GM12878 (cell line): ENCODE measurements at regions not wholly inside any gene's neighbourhood (a gene's known extent, or its start where the extent isn't known, plus 50 kb on each side); places are given as distances from the start of the nearest gene placed in this dataset.

Experiments
- ATAC-seq: fragments of 200-7000 bp; cut with Tn5 transposase; 3 replicates; pipeline ENCODE4 v1.9.1; 2020; ENCODE audit warnings: mild to moderate bottlenecking, moderate library complexity
- BruUV-seq: library from RNA; stranded (reverse); fragments of 400-500 nt; replicated peaks from 2 replicates; lab custom pipeline; 2021; lab: Mats Ljungman, UMichigan
- CTCF ChIA-PET: fragments of 300-600 bp; sonication (Branson Sonifier 250); formaldehyde crosslinking; extraction: SDS; loops from one replicate; lab custom pipeline; 2021; ENCODE audit warnings: inconsistent platforms; lab: Yijun Ruan, JAX
- POLR2A ChIA-PET: fragments of 350-600 bp; formaldehyde crosslinking; extraction: SDS; loops from one replicate; lab custom pipeline; 2021; ENCODE audit warnings: inconsistent platforms; lab: Charles Lee
- RAD21 ChIA-PET: fragments of 300-600 bp; sonication (Branson Sonifier 250); formaldehyde crosslinking; loops from one replicate; lab custom pipeline; 2023; ENCODE audit warnings: antibody characterized with exemption; ENCODE audit not compliant: unreplicated experiment; lab: Charles Lee
- SMC1A ChIA-PET: fragments of 300-600 bp; sonication (Branson Sonifier 250); formaldehyde crosslinking; loops from one replicate; lab custom pipeline; 2023; ENCODE audit not compliant: unreplicated experiment, uncharacterized antibody; lab: Charles Lee
- DNase-seq: peaks from one replicate; pipeline ENCODE4 v3.0.0-alpha.2; 2011; ENCODE audit warnings: low read depth, low spot score
- FAIRE-seq: peaks from 3 replicates; lab custom pipeline; 2011; peaks lifted over from hg19 to GRCh38; lab: Jason Lieb, UNC
- H2AFZ ChIP-seq: 2 replicates; pipeline ENCODE4 v1.6.0; 2011; ENCODE audit warnings: low read depth, low read length, control low read depth; ENCODE audit not compliant: control insufficient read depth
- H3K27ac ChIP-seq: 2 replicates; pipeline ENCODE4 v1.5.1; 2011; ENCODE audit warnings: control low read depth; ENCODE audit not compliant: control insufficient read depth, insufficient read depth
- H3K27me3 ChIP-seq, 2 experiments: replicated peaks in 1 of 2; 2 replicates each; pipeline versions ENCODE4 v1.6.0 to v1.6.1; 2011; ENCODE audit warnings: low read length in 1 of 2; ENCODE audit not compliant: control insufficient read depth in 2 of 2, insufficient read depth in 2 of 2
- H3K36me3 ChIP-seq, 2 experiments: 2 replicates each; pipeline ENCODE4 v1.5.1; 2011; ENCODE audit warnings: low read length in 1 of 2; ENCODE audit not compliant: control insufficient read depth in 2 of 2, insufficient read depth in 2 of 2
- H3K4me1 ChIP-seq: 2 replicates; pipeline ENCODE4 v1.6.1; 2011; ENCODE audit warnings: mild to moderate bottlenecking, low read length, moderate library complexity, mixed read lengths; ENCODE audit not compliant: control insufficient read depth, insufficient read depth
- H3K4me2 ChIP-seq: 2 replicates; pipeline ENCODE4 v1.6.0; 2011; ENCODE audit warnings: control low read depth; ENCODE audit not compliant: control insufficient read depth, insufficient read depth
- H3K4me3 ChIP-seq: fragments of 200-600 bp; sonication (generic); 2 replicates; pipeline ENCODE4 v1.5.1; 2016
- H3K79me2 ChIP-seq: 2 replicates; pipeline ENCODE4 v1.6.0; 2011; ENCODE audit warnings: low read length; ENCODE audit not compliant: control insufficient read depth, insufficient read depth
- H3K9ac ChIP-seq: 2 replicates; pipeline ENCODE4 v1.8.0; 2011; ENCODE audit warnings: low read length, control low read depth, mixed read lengths; ENCODE audit not compliant: control insufficient read depth, insufficient read depth
- H3K9me3 ChIP-seq: replicated peaks from 3 replicates; pipeline ENCODE4 v1.5.1; 2011; ENCODE audit warnings: mild to moderate bottlenecking, low read length; ENCODE audit not compliant: control insufficient read depth, insufficient read depth
- H4K20me1 ChIP-seq: 2 replicates; pipeline ENCODE4 v1.6.0; 2011; ENCODE audit not compliant: control insufficient read depth, insufficient read depth
- CHD2 ChIP-seq: IDR thresholded peaks from 2 replicates; pipeline ENCODE4 v1.6.1; 2011; ENCODE audit warnings: low read depth, low read length, improper control_type of control experiment, borderline replicate concordance
- E4F1 ChIP-seq: fragments of 450-650 bp; IDR thresholded peaks from 2 replicates; pipeline ENCODE4 v1.6.1; 2018; ENCODE audit warnings: borderline replicate concordance, mild to moderate bottlenecking; ENCODE audit not compliant: partially characterized antibody
- HCFC1 ChIP-seq: fragments of 150-350 bp; IDR thresholded peaks from 2 replicates; pipeline ENCODE4 v1.6.1; 2014; ENCODE audit warnings: low read length
- MEF2A ChIP-seq: IDR thresholded peaks from 2 replicates; pipeline ENCODE4 v1.6.1; 2011; ENCODE audit warnings: low read depth, mild to moderate bottlenecking, low read length, moderate library complexity; ENCODE audit not compliant: insufficient read depth
- NBN ChIP-seq: fragments of 450-650 bp; IDR thresholded peaks from 2 replicates; pipeline ENCODE4 v1.6.1; 2016
- NFIC ChIP-seq: IDR thresholded peaks from 2 replicates; pipeline ENCODE4 v1.6.1; 2012; ENCODE audit warnings: low read depth, mild to moderate bottlenecking, inconsistent platforms, low read length, moderate library complexity
- NR2C1 ChIP-seq: fragments of 450-650 bp; IDR thresholded peaks from 2 replicates; pipeline ENCODE4 v1.6.1; 2017; ENCODE audit warnings: antibody characterized with exemption, mild to moderate bottlenecking, moderate library complexity
- PAX8 ChIP-seq: fragments of 450-650 bp; IDR thresholded peaks from 2 replicates; pipeline ENCODE4 v1.6.1; 2017; ENCODE audit warnings: mild to moderate bottlenecking, moderate library complexity
- RFX5 ChIP-seq: IDR thresholded peaks from 2 replicates; pipeline ENCODE4 v1.6.1; 2011; ENCODE audit warnings: low read depth, low read length, improper control_type of control experiment
- SMAD1 ChIP-seq: fragments of 450-650 bp; IDR thresholded peaks from 2 replicates; pipeline ENCODE4 v1.6.1; 2018; ENCODE audit warnings: mild to moderate bottlenecking, low read depth; ENCODE audit not compliant: partially characterized antibody
- SMC3 ChIP-seq: IDR thresholded peaks from 2 replicates; pipeline ENCODE4 v1.6.1; 2011; ENCODE audit warnings: low read length, improper control_type of control experiment, borderline replicate concordance
- SPI1 ChIP-seq: IDR thresholded peaks from 2 replicates; pipeline ENCODE4 v1.6.1; 2011; ENCODE audit warnings: low read depth, mild to moderate bottlenecking, low read length, moderate library complexity, borderline replicate concordance; ENCODE audit not compliant: insufficient read depth
- SREBF2 ChIP-seq: IDR thresholded peaks from 2 replicates; pipeline ENCODE4 v1.6.1; 2012; ENCODE audit warnings: mild to moderate bottlenecking, low read length
- SRF ChIP-seq, 2 experiments: IDR thresholded peaks; 2 replicates each; pipeline ENCODE4 v1.6.1; 2011; ENCODE audit warnings: low read depth in 2 of 2, low read length in 2 of 2, mild to moderate bottlenecking in 1 of 2, moderate library complexity in 1 of 2
- ZNF217 ChIP-seq: fragments of 450-650 bp; IDR thresholded peaks from 2 replicates; pipeline ENCODE4 v1.6.1; 2017; ENCODE audit warnings: antibody characterized with exemption, mild to moderate bottlenecking
- WGBS: methylation state at CpG from one replicate; pipeline ENCODE4 v1.1.6; 2016; ENCODE audit warnings: low lambda C conversion rate; ENCODE audit not compliant: insufficient replicate concordance, insufficient coverage; ENCODE audit errors: missing lambda C conversion rate; 5-methylcytosine and 5-hydroxymethylcytosine counted together
- in situ Hi-C: fragments of 300-500 bp; cut with MboI; formaldehyde crosslinking; loops from 9 replicates; pipeline ENCODE4 v1.14.3; 2018; ENCODE audit warnings: mixed read lengths
- intact Hi-C: fragments of 100-400 bp; cut with micrococcal nuclease; formaldehyde crosslinking; loops from one replicate; pipeline ENCODE4 v1.14.2; 2022; ENCODE audit not compliant: unreplicated experiment
- TF ChIP-seq, protein P1 (sequence below): IDR thresholded peaks from 2 replicates; pipeline ENCODE4 v1.6.1; 2012; ENCODE audit warnings: low read depth, low read length, improper control_type of control experiment

DNA sequence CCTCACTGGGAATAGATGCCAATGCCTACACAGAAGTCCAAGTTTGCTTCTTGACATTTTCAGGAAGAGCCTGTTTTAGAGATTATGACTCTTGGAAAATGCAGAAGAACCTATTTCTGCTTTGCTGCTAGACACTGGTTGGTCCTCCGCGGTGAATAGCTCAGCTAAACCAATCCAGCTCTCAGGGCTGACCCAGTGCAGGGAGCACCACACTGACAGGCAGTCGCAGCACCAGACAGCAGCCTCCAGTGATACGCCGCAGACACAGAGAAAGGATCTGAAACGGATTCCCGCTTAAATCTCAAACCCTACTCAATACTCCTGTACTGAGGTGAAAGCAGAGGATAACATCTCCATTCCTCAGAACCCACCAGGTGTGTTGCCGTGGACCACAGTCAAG, 183.4 kb downstream of the ENGASE start:
- Histone ChIP-seq H2AFZ (no peak overlapping the region), H3K27ac (no peak overlapping the region), H3K27me3 (peaks cover 2 to 4% of the 10 kb centered on the region in 2 experiments; a peak in 2 of 4 replicates), H3K79me2 (no peaks in the 10 kb centered on the region), H3K9me3 (no peaks in the 10 kb centered on the region), H3K9ac (no peak overlapping the region), H3K4me3 (no peak overlapping the region), H4K20me1 (no peaks in the 10 kb centered on the region), H3K4me1 (no peaks in the 10 kb centered on the region), H3K36me3 (no peaks in the 10 kb centered on the region), H3K4me2 (no peak overlapping the region)
- no TSS peak for BruUV-seq
- ChIA-PET RAD21 (no interaction called here), SMC1A (no interaction called here), CTCF (no interaction called here), POLR2A (no interaction called here)
- in situ Hi-C loops (no loop called here), intact Hi-C loops (no loop called here)
- WGBS = 45% methylated on average over 8 of the region's 8 CpGs
- TF ChIP-seq SPI1 (no peak), HCFC1 (no peak), NBN (no peak), NFIC (no peak), MEF2A (no peak), PAX8 (no peak), SMAD1 (no peak), ZNF217 (no peak), SMC3 (no peak), SREBF2 (no peak)
- FAIRE-seq = no peak
- DNase-seq = no peak
- ATAC-seq = no peak

GRCh38 chr17:79255926-79256585, 181.4 kb downstream of the ENGASE start:
- H3K4me2 ChIP-seq = no peak overlapping the region
- POLR2A ChIA-PET = no interaction called here
- no TSS peak for BruUV-seq
- no peak overlapping the region for H3K9ac ChIP-seq
- WGBS = 40% methylated on average over 14 of the region's 14 CpGs
- no peaks in the 10 kb centered on the region for H3K4me1 ChIP-seq
- CTCF ChIA-PET = no interaction called here
- H3K79me2 ChIP-seq = no peaks in the 10 kb centered on the region
- H3K9me3 ChIP-seq = no peaks in the 10 kb centered on the region
- no peak overlapping the region for H3K4me3 ChIP-seq
- no peaks in the 10 kb centered on the region for H3K36me3 ChIP-seq
- H2AFZ ChIP-seq = no peak overlapping the region
- RAD21 ChIA-PET = no interaction called here
- no peak for FAIRE-seq
- in situ Hi-C loops = no loop called here
- SMC1A ChIA-PET = no interaction called here
- intact Hi-C loops = no loop called here
- no peak overlapping the region for H3K27ac ChIP-seq
- peaks cover 2 to 8% of the 10 kb centered on the region in 2 experiments; a peak in 3 of 4 replicates for H3K27me3 ChIP-seq
- no peaks in the 10 kb centered on the region for H4K20me1 ChIP-seq
- ATAC-seq = no peak
- DNase-seq = no peak
- TF ChIP-seq NR2C1 (no peak), E4F1 (no peak), RFX5 (no peak), CHD2 (no peak), SRF (IDR thresholded peaks at IDR 0.05; ENCODE audit: low read depth in 2 of 2, low read length in 2 of 2) (no peak)
- TF ChIP-seq, protein P1, sequence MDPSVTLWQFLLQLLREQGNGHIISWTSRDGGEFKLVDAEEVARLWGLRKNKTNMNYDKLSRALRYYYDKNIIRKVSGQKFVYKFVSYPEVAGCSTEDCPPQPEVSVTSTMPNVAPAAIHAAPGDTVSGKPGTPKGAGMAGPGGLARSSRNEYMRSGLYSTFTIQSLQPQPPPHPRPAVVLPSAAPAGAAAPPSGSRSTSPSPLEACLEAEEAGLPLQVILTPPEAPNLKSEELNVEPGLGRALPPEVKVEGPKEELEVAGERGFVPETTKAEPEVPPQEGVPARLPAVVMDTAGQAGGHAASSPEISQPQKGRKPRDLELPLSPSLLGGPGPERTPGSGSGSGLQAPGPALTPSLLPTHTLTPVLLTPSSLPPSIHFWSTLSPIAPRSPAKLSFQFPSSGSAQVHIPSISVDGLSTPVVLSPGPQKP = no peak
